ENCODE measurements at regions not wholly inside any gene's neighbourhood (a gene's known extent, or its start where the extent isn't known, plus 50 kb on each side); places are given as distances from the start of the nearest gene placed in this dataset.
A peak's percentile ranks its signal among the peaks of the same experiment; 100 is the strongest.

- Histone ChIP-seq H3K18ac (ENCODE audit: low read depth, low read length) (no peak overlapping the region), H2BK5ac (ENCODE audit: low read depth, low read length, poor library complexity, severe bottlenecking) (peak overlapping the region; percentile 73), H3K9ac (ENCODE audit: low read depth, low read length) (no peak overlapping the region), H3K79me1 (ENCODE audit: low read depth in 1 of 2, low read length in 2 of 2) (no peaks in the 10 kb centered on the region), H4K5ac (ENCODE audit: low read depth, low read length) (no peak overlapping the region), H3K9me3 (ENCODE audit: control insufficient read depth, insufficient read depth, low read length) (no peaks in the 10 kb centered on the region), H2AK9ac (replicated peaks; ENCODE audit: low read depth, low read length, poor library complexity) (peak overlapping the region; percentile 49), H3K4me3 (ENCODE audit: insufficient read depth, low read depth, low read length) (no peak overlapping the region), H4K20me1 (ENCODE audit: insufficient read depth, low read length) (no peaks in the 10 kb centered on the region), H2BK15ac (ENCODE audit: low read depth, low read length) (peak overlapping the region; percentile 29; the same call in 2 of the 3 replicates), H3K4ac (ENCODE audit: low read depth, low read length) (peak overlapping the region; percentile 76), H2BK120ac (ENCODE audit: low read depth, low read length) (peak overlapping the region; percentile 89), H3K9me1 (ENCODE audit: insufficient read depth, low read length) (0 out of 2 replicates have a peak, but pooled peaks cover 7% of the 10 kb centered on the region), H3K27me3 (ENCODE audit: control insufficient read depth, insufficient read depth, low read length) (no peaks in the 10 kb centered on the region), H3K36me3 (ENCODE audit: control insufficient read depth, insufficient read depth, low read length) (no peaks in the 10 kb centered on the region), H2AK5ac (ENCODE audit: low read depth, low read length) (peak overlapping the region; percentile 60), H2BK20ac (ENCODE audit: low read depth, low read length) (peak overlapping the region; percentile 83), H3K56ac (ENCODE audit: extremely low read depth, insufficient read depth, low read length) (peak overlapping the region; percentile 45), H3K27ac (ENCODE audit: insufficient read depth, low read length) (no peak overlapping the region; the same call in 1 of the 2 replicates), H4K8ac (ENCODE audit: low read depth in 2 of 2, low read length in 2 of 2) (peak overlapping the region; percentile 40 to 83; a peak in 3 of 4 replicates), H3K4me1 (ENCODE audit: control insufficient read depth, insufficient read depth, low read length) (peaks cover 7% of the 10 kb centered on the region), H2AFZ (replicated peaks; ENCODE audit: low read length, poor library complexity) (peak overlapping the region; percentile 91), H3K4me2 (ENCODE audit: low read depth, low read length) (peak overlapping the region; percentile 71), H3K14ac (replicated peaks; ENCODE audit: low read depth, low read length) (peak overlapping the region; percentile 70), H3K23ac (ENCODE audit: low read depth, low read length) (peak overlapping the region; percentile 40; the same call in 1 of the 2 replicates), H4K91ac (ENCODE audit: insufficient read depth, low read depth, low read length) (peak overlapping the region; percentile 43; the same call in 1 of the 2 replicates)
- dilution Hi-C loops (cut with HindIII; ENCODE audit: low sequenced_read_pairs, unreplicated experiment) = no loop called here
- CTCF ChIA-PET = no interaction called here
- no TSS peak for BruUV-seq (replicated peaks)
- peak; percentile 94 for TF ChIP-seq MXI1 (IDR thresholded peaks at IDR 0.05; ENCODE audit: borderline replicate concordance, low read depth, low read length)
- TF ChIP-seq BHLHE40 (IDR thresholded peaks at IDR 0.05; ENCODE audit: low read depth, low read length) = peak; percentile 83
- TF ChIP-seq CEBPB (IDR thresholded peaks at IDR 0.05; ENCODE audit: low read depth, low read length) = no peak
- peak; percentile 49; the same call in 1 of the 2 replicates for TF ChIP-seq USF2 (IDR thresholded peaks at IDR 0.05; ENCODE audit: low read depth, low read length)
- peak; percentile 98 for TF ChIP-seq FOS (IDR thresholded peaks at IDR 0.05; ENCODE audit: low read depth, low read length)
- intact Hi-C loops (cut with micrococcal nuclease) = no loop called here
- POLR2A ChIA-PET (ENCODE audit: unreplicated experiment) = no interaction called here
- peak; percentile 99 for ATAC-seq (ENCODE audit: low read depth)
- peak; percentile 95 for DNase-seq
- in situ Hi-C loops (cut with MboI; ENCODE audit: low sequenced_read_pairs) = no loop called here
- 0% methylated on average over 1 of the region's 12 CpGs; no CpG with 5 or more reads in 1 of the 2 experiments for WGBS, 2 experiments (ENCODE audit: extremely low coverage in 2 of 2, insufficient read length in 1 of 2)
These were observed 339.0 kb downstream of the RFC3 start for GRCh38 chr13:34156841-34157365.

All from IMR-90 (cell line).